ENCODE measurements at regions not wholly inside any gene's neighbourhood (a gene's known extent, or its start where the extent isn't known, plus 50 kb on each side); places are given as distances from the start of the nearest gene placed in this dataset.

GRCh38 chr9:89884356-89885083 is 279.7 kb downstream of the GADD45G start:
- no peak for TF ChIP-seq CTCF (IDR thresholded peaks at IDR 0.05)
- TF ChIP-seq POLR2A (IDR thresholded peaks at IDR 0.05): no peak
